Activated T-cell treated with anti-CD3 and anti-CD28 coated beads for 1 hour (primary cell): ENCODE measurements at regions not wholly inside any gene's neighbourhood (a gene's known extent, or its start where the extent isn't known, plus 50 kb on each side); places are given as distances from the start of the nearest gene placed in this dataset.
"Not testable (repeated sequence)": the region's sequence is repeated elsewhere in the genome, so short reads cannot be mapped to it uniquely, and the experiment has no call there.

ENCODE experiments used
- DNase-seq: peaks from one replicate; pipeline ENCODE4 v3.0.0-alpha.2; 2020; ENCODE audit warnings: low read depth

DNA sequence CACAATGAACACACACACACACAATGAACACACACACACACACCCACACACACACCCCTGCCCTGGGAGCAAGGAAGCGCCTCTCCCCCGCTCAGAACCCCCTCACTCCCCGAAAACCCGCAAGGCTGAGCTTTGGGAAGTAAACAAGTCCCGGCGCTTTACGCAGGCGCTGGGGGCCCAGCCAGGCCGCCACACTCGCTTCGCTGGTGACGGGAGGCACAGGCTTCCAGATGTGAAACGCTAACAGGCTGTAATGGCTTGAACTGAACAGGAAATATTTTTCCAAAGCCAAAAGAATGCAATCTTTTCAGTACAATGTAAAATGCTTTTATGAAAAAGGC is 122.7 kb upstream of the IGF1R start:
- DNase-seq: no peak

DNA sequence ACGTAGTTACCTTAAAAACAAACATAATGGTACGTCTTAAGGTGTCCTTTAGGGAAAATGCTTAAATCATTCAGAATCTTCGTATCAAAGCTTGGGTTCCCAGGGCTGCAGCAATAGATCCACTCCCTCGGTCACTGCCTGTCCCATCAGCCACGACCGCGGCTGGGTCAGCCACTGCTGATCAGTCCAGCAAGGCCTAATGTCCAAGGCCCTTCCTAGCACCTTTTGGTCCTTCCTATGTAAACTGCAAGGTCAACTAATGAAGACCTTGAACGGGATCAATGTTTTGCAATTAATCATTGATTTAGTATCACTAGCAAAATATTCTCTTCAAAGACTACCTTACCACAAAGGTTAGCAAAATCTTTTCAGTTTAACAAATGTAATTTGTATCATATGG is 122.2 kb upstream of the IGF1R start:
- no peak for DNase-seq

DNA sequence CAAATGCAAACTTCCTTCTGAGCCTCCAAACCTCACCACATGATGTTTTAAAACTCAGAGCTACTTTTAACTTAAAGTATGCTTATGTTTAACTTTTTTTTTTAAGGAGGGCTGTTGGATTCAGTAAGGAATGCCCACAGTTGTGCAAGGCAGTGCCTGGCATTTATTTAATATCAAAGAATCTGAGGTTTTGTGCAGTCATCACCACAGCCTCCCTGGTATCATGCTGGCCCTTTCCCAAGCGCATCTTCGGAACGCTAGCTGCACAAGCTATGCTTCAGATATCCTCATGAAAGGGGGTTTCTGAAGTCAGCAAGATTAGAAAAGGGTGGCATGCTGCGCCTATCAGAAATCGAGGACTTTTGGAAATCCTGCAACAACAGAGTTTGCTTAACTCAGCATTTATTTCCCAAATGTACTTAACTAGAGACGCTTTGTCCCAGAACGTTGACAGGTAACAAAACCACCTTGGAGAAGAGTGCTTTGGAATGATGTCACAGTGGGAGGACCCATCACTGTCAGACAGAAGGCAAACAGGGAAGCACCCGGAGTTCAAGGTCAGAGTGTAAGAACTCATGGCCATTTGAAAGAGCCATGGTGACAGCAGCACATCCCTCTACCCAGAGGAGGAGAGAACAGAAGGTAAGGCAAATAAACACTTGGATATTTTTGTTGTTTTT is 120.2 kb upstream of the IGF1R start:
- no peak for DNase-seq

DNA sequence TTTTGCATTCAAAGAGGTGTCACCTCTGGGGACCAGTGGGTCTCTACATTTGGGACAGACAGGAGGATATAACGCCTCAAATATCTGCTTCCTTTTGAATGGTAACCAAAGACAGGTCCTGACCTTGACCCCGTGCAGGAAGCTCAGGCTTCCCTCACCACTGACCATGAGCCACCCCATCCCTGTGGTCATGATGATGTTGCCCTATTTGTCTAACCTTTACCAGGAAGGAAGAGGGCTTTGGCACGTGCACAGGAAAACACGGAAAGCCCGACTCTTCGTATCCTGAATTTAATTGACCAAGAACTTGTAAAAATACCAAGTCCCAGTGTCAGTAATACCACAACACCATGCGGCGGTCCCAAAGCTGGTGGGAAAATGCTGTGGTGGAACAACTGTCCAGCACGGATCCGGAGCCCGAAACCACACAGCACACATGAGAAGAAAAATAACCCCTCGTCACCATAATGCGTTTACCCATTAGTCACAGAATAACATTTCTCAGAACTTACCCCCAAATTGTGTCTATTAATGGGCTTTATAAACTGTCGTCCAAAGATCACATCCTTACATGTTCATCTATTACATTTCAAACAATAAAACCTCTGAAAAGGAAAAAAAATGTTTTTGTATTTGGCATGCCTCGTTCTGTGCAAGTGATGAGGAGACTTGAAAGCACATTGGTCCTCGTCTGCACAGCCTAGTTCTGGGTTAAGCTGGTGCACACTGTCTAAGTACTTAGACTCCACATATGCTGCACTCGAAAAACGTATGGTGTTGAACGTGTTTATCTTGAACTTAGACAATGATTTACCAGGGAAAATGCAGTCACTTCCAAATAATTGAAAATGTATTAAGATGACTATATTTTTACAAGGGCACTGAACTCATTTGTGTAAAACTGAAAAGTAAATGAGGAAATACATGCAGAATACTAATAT is 118.9 kb upstream of the IGF1R start:
- no peak for DNase-seq

DNA sequence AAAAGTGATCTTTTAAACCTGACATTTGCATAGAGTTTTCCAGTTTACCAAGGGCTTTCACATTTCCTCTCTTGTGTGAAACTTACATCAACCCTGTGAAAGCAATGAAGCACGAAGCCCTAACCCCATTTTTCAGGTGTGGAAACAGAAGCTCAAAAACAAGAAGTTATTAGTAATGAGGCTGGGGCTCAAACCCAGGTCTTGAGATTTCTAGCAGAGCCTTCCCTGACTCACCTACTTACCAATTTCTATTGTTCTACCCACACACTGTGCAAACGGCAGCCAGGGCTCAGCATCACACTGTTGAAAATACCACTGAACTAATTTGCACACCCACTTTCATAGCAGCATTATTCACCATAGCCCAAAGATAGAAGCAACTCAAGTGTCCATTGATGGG is 117.8 kb upstream of the IGF1R start:
- DNase-seq: no peak

DNA sequence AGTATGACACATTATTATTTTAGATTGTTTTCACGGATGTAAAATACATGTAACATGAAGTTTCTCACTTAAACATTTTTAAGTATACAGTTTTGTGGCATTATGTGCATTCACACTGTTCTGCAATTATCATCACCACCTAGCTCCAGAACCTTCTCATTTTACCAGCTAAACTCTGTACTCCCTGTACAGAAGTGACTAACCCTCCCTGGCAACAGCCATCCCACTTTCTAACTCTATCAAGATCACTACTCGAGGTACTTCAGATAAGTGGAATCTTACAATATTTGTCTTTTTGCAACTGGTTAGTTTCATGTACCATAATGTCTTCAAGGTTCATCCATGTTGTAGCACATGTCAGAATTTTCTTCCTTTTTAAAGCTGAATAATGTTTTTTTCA is 116.3 kb upstream of the IGF1R start:
- DNase-seq: no peak

DNA sequence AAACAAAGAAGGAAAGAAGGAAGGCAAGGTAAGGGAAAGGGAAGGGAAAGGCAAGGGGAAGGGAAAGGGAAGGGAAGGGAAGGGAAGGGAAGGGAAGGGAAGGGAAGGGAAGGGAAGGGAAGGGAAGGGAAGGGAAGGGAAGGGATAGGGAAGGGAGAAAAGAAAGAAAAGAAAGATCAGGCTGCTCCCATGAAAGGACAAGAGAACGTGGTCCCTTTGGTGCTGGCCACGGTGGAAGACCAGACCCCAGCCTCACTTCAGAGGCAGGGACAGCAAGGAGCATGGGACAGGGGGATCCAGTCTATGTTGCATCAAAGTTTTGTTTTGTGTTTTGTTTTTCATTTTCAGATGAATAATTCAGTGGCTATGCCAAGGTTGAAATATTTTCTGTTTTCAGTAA is 111.4 kb upstream of the IGF1R start:
- no peak for DNase-seq

DNA sequence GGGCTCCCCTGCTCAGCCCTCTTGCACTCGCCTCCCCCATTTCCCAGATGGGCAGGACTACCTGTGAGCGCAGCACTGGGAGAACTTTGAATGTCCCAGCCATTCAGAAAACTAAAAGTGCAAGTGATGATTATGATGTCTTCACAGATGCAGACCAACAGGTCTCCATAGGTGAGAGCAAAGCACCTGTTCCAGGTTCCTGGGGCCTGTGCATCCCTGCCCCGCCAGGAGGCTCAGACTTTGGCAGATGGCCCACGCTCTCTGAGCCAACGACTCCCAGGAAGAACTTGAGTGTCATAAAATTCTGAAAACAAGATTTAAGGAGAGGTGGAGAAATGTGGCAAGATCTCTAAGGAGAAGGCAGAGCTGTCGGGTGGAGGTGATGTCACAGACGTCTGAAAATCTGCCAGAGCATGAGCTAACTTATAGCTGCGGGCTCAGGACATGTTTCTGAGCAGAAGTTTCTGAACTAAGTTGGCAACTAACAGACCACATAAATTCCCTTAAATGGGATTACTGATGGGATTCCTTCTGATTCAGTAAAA is 110.8 kb upstream of the IGF1R start:
- no peak for DNase-seq

DNA sequence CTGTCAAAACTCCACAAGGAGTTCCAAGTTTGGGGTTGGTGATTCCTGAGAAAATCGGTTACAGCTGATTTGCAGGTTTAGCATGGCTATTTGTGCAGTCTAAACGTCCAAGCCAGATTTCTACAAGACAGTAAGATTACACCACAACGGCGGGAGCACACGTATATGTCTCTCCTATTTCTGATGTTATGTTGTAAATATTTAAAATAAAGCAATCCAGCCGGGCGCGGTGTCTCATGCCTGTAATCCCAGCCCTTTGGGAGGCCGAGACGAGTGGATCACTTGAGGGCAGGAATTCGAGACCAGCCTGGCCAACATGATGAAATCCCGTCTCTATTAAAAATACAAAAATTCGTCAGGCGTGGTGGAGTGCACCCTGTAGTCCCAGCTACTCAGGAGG is 106.8 kb upstream of the IGF1R start:
- DNase-seq: no peak

DNA sequence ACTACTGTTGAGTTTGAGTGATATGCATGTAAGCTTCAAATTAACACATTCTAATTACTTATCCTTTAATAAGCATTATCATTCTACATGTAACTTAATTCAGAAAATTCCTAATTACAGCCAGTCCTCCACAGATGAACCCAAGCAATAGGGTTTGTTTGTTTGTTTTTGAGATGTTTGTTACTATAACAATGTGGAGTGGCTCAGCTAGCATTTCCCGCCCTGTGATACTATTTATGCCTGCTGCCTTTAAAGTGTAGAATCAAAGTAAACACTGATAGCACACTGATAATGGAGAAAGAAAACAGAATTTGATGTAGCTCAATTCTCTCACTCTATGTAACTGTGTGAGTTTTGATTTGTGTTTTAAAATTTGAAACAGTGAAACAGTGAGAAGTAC is 105.1 kb upstream of the IGF1R start:
- DNase-seq: no peak

DNA sequence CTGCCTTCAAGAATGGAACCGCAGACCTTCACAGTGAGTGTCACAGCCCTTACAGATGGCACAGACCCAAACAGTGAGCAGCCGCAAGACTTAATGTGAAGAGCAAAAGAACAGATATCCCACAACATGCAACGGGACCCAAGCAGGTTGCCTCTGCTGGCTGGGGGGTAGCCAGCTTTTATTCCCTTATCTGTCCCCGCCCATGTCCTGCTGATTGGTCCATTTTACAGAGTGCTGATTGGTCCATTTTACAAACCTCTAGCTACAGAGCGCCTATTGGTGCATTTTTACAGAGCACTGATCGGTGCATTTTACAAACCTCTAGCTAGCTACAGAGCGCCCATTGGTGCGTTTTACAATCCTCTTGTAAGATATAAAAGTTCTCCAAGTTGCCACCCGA is 102.0 kb upstream of the IGF1R start:
- no peak for DNase-seq

DNA sequence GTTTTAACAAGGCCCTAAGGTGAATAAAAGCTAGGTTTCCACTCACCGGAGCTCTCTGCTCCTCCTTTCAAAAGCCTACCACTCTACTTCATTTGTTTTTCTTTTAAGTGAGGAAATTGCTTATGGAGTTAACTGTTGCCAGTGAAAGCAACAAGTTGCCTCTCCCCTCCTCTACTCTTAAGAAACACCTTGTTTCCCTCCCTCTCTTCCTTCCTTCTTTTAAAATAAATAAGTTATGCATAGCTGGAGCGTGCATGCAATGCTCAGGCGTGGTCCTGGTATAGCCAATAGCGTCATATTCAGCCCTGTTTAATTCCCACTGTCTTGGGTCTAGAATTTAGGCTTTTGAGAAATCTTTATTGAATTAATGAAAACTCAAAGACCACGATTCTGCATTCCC is 101.1 kb upstream of the IGF1R start:
- no peak for DNase-seq

DNA sequence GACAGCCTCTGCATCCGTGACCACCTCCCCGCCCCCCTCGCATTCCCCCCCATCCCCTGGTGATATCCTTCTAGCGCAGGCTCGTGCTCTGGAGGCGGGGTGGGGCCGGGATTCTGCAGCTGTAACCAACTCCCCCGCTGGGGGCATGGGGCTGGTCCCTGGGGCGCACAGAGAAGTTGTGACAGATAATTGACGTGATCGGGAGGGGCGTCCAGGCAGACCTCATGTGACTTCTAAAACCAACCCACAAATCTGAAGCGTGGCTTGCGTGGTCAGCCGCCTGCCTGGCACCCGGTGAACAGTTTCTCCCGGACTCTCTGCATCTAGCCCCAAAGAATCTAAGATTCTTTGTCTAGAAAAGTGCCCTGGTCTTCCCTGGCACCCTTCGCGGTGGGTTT is 100.6 kb upstream of the IGF1R start:
- DNase-seq: no peak

DNA sequence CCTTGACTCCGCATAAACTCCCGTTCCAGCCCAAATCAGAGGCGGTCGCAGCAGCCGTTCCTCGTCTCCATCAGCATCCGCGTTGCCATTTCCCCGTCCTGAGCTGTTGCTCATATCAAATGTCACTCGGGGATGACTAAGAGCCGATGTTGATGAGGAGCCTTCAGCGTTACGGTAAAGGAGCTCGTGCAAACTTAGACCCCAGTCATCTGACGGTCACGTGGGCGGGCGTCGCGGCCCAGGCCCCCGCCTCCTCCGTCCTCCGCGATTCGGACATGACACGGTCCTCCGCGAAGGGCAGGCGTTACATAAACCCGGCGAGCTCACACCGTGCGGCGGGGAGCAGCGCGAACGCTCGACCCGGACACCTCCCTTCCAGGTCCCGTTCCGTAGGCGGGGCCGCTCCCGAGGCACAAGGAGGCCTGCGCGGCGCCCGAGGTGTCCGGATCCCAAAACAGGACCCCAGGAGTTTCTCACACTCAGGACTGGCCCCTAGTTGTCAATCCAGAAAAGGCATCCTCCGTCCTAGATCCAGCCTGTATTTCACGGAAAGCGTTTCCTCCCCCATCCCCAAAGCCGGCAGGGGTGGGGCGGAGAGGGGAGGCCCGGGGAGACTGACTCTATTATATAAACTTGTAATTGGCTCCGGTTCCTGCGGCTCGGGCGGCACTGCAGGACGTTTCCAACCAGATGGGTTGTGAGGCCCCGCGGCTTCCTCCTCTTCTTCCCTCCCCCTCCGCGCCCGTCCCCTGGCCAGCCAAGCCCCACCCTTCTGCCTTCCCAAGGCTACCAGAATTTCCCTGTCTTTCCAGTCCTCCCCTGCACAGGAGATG is 100.0 kb upstream of the IGF1R start:
- peak; percentile 4 for DNase-seq

DNA sequence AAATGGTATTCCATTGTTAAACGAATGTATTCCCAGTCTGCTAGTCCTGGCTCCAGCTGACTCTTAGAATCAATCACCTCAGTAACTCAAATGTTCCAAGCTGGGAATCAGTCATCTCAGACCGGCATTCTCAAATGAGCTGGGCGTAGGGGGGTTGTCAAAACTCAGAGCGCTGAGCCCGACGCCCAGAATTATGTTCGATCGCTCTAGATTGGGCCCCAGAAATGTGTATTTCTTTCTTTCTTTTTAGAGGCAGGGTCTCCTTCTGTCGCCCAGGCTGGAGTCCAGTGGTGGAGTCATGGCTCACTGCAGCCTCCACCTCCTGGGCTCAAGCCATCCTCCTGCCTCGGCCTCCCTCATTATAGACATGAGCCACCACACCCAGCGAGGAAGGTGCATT is 99.3 kb upstream of the IGF1R start:
- DNase-seq: no peak

DNA sequence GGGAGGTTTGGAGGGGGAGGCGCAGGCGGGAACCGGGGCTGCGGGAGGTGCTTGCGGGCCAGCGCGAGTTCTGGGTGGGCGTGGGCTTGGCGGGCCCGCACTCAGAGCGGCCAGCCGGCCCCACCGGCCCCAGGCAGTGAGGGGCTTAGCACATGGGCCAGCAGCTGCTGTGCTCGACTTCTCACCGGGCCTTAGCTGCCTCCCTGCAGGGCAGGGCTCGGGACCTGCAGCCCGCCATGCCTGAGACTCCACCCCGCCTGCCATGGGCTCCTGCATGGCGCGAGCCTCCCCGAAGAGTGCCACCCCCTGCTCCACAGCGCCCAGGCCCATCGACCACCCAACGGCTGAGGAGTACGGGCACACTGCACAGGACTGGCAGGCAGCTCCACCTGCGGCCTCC is 98.6 kb upstream of the IGF1R start:
- DNase-seq: no peak

DNA sequence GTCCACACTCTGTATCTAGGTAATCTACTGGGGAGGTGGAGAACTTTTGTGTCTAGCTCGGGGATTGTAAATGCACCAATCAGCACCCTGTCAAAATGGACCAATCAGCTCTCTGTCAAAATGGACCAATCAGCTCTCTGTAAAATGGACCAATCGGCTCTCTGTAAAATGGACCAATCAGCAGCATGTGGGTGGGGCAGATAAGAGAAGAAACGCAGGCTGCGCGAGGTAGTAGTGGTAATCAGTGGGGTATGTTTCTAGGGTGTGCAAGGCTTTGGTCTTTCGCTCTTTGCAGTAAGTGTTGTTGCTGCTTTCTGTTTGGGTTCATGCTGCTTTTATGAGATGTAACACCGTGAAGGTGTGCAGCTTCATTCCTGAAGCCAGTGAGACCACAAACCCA is 98.0 kb upstream of the IGF1R start:
- not testable (repeated sequence) for DNase-seq

DNA sequence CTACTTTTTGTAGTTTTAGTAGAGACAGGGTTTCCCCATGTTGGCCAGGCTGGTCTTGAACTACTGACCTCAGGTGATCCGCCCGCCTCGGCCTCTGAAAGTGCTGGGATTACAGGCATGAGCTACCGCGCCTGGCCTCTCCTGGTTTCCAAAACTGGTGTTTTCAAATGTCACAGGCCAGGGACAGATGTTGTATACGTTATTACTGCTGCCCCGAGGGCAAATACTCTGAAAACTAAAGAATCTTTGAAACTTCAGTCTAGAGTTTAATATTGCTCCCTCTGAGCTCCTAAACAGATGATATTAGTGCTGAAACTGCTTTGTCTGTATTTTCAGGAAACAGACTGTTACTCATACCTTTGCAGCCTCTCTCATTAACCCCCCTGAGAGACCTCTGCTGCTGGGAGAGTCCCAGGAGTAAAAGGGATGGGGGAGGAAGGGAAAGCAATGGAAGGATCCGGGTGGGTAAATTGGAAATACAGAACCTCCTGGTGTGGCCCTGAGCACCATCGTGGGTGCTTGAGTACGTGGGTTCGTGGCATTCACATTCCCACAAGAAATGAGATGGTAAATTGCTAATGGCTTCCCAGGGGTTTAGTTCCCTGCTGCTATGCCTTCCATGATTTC is 96.3 kb upstream of the IGF1R start:
- DNase-seq: no peak

DNA sequence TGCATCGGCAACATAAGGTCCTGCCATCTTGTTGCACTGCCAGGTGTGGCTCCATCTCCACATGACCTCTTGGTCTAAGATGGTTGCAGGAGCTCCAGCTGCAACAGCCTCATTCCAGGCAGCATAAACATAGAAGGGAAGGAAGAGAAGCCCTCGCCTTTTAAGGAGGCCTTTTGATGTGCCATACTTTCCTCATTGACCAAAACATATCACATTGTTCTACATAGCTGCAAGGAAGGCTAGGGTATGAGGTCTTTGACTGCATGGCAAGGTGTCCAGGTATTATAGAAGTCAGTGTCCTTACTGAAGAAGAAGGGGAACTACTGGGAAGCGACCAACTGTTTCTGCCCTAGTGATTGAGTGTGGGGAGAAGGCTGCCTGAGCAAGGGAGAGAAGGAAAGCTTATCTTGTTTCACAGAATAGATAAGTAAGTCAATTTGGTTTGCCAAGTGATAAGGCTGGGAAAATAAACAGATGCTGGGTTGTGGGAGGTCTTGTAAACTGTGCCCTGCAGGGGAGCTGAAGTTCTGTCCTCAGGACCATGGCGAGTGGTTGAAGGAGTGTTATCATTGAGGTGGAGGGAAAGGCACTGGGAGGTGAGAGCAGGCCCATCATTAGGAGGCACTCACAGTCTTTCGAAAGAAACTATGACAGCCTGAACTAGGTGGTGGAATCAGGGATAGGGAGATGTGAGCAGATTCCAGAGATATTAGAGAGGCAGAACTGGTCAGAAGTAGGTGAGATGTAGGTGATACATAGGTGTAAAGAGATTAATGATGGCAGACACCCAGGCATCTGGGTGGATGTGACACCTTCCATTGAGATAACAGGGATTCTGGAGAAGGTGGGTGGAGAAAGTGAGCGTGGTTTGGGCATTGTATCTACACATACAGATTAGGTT is 93.8 kb upstream of the IGF1R start:
- DNase-seq: no peak

DNA sequence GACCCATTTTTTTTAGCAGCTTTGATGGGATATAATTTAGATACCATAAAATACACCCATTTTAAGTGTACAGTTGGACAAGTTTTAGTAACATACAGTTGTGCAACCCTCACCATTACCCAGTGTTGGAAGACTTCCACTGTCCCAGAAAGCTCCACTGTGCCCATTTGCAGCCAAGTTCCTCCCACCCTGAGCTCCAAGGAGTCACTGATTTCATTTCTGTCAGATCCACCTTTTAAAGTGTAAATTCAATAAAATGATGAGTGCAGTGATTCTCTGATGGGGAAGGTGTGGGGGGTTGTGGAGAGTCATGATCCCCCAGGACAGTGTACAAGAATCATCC is 93.2 kb upstream of the IGF1R start:
- DNase-seq: no peak

DNA sequence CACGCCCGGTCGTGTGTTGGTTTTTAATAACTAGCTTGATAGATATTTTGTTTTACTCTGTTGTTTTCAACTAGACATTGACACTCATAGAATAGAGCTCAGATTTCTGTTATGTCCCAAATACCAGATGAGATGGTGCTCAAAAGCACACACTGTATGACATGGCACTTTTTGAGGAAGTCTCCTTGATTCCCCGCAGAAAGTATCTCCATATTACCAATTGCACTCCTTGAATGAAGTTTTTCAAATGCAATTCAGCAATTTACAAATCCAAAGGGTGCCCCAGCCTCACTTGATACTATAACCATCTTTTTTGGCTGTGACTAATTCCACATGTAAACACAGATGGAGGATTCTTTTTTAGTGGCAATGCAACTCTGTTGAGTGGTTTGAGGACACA is 92.0 kb upstream of the IGF1R start:
- no peak for DNase-seq
